Anterior cingulate cortex (tissue), 58 donors: ENCODE measurements at regions not wholly inside any gene's neighbourhood (a gene's known extent, or its start where the extent isn't known, plus 50 kb on each side); places are given as distances from the start of the nearest gene placed in this dataset.

Source experiments
- DNase-seq, 58 donors: peaks; one replicate each; lab custom pipeline; 2025; lab: John Stamatoyannopoulos, UW

- no peak for DNase-seq
Observed at GRCh38 chr1:81238129-81238528, 562.6 kb upstream of the ADGRL2 start.

DNA sequence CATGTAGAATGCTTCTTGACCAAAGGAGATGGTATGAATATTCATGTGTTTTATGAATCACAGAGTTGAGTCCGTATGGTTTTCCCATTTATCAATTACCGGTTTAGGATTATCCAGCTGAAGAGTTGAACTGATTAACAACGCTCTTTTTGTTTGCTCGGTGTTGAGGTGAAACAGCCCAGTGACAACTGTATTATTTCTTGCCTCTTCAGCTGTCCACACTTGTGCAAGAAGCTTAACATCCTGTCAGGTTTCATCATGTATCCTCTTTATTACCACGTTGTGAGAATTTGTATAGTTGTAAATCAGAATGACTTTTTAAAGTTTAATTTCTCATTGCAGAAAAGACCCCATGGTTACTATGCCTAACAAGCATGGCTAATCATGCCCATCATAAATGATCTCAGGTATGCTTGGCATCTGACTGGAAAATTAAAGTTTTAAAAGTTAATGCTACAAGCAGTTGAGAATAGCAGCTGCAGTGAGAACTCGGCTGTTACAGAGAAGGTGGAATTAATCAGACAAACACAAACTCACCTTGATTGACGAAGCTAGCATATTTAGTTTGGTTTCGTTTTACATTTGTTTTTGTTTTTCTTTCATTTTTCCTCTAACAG lies 563.2 kb upstream of the ADGRL2 start:
- DNase-seq: no peak

- no peak for DNase-seq
Observed at GRCh38 chr1:81234237-81234636, 566.5 kb upstream of the ADGRL2 start.

DNA sequence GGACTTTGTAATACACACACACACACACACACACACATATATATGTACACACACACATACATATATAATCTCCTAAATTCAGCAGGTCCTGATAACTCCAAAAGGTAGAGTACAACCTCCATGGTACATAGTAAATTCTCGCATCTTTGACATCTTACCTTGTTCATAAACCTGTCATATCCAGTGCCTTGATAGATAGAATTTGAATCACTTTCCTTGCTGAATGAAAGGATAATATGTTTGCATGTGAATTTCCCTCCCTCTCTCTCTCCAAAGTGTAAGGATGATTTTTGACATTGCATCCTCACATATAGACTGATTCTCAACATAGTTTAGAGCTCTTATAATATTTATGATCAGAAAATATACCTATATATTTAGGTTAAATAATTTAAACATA lies 567.1 kb upstream of the ADGRL2 start:
- no peak for DNase-seq

GRCh38 chr1:81232420-81232819 lies 568.3 kb upstream of the ADGRL2 start:
- DNase-seq: no peak

DNA sequence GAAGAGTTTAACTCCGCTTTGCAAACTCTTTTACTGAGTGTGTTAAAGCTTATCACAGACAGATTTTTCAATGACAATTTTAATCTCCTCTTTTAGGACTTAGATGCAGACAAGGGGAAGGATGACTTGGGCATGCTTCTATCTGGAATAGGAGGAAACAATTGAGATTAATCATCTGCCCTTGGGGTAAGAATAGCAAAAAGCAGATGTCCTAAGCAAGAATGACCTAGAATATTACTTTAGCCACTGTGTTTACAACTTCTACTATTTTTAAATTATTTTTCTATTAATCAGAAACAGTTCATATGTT lies 569.0 kb upstream of the ADGRL2 start:
- no peak for DNase-seq

DNA sequence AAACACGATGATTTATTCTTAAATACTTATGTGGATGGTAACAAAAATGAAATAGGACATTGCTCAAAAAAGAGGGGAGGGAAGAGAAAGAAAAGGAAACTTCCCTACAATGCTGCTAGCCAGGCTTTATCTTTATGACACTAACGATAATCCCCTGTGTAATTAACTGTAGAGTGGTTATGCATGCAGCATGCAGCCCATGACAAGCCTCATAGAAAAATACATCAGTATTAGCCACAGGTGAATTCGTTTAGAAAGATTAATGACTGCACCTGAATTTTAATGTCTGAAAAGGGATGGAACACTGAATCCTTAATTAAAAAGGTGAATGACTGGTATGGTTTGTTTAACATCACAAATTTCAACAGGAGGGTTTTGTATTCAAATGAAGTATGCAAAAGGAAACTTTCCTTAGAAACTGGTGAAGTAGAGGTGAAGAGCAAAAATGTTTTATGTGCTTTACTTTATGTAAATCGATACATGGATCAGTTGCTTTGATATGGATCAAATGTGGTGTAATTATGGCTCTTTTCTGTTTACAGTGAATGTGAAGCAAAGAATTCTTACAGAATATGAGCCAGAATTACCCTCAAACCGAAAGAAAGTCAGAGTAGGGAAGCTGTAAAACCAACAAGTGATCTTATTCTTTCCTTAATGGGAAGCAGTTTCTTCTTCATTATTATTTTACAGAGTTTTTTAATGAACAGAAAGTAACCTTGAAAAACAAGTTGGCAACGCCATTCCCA lies 569.6 kb upstream of the ADGRL2 start:
- DNase-seq: no peak

DNA sequence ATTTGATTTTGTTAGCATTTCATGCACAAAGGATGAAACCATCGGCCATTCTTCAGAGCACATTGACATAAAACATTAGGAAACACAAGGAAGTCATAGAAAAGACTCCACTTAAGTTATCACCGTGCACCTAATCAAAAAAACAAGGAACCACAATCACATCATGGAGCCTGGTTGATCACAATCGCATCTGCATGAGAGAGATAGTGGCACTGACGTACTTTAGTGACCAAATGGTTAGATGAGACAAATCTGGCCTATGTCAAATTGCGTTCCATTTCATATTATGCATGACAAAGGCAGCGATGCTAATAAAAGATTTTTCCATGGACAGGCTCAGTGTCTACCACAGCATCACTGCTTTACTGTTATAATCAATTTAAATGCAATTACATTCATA lies 571.8 kb upstream of the ADGRL2 start:
- DNase-seq: no peak

DNA sequence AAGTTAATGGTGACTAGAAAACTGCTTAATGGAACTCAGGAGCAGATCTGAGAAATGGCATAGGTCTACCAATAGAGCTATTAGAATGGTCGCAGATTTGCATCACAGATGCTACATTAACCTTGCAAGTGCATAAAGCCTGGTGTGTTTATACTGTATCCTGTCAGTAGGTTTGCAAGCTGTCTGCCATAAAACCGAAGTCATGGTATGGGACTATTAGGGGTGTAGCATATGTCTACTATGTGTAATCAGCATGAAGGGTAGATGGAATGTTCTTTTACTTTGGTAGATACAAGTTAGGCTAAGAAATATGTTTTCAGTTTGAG lies 574.2 kb upstream of the ADGRL2 start:
- no peak for DNase-seq

DNA sequence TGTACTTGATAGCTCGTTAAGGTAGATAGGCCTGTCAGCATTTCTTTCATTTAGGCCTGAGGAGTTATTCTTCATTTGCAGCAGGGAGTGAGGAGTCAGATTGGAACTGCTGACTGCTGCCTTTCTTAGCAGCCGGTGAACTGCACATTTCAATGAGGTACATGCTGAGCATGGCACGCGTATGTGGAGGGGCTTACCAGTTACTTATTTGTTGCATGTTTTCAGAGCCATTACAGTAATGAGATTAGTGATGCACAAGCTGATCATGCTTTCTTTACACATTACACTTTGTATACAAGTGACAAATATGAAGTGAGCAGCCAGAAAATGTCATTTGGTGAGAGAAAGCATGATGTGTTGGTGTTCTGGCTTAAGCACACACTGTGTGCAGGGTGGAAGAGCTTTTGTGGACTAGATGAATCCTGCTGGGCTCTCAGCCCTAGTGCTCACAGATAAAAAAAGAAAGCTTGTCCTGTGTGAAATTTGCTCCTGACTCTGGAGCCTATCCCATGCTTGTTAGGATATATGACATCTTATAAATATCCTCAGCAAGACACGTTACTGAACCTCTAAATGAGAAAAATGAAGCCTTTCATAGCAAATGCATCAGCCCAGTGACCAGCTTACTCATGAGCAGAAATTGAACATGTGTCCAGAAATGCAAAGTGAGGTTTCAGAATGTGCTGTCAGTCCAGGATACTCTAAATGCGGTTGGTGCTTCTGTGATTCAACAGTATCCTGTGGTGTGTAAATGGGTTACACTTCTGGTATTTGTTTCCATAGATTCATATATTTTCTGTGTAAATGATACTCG lies 574.7 kb upstream of the ADGRL2 start:
- DNase-seq: no peak

- DNase-seq: no peak
Observed at GRCh38 chr1:81224222-81224621, 576.5 kb upstream of the ADGRL2 start.

GRCh38 chr1:81221564-81221963 lies 579.2 kb upstream of the ADGRL2 start:
- no peak for DNase-seq

GRCh38 chr1:81220614-81221071 lies 580.1 kb upstream of the ADGRL2 start:
- no peak for DNase-seq

DNA sequence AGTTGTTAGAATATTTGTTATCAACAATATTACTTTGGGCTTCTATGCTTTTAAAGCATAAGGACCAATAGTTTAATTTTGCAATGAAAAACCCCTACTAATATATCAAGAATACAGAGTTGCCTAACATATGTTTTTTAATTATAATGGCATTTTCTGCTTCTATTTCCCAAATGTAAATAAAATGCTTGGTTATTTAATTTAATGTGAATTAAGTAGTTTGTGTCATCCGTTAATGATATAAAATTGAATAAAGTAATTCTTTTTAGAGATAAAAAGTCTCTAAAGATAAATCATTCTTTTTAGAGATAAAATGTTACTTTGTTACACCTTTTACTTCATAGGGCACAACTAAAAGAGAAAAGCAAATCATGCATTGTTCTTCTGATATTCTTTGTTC lies 583.7 kb upstream of the ADGRL2 start:
- no peak for DNase-seq

GRCh38 chr1:81213279-81213678 lies 587.5 kb upstream of the ADGRL2 start:
- DNase-seq: no peak

GRCh38 chr1:81209461-81209860 lies 591.3 kb upstream of the ADGRL2 start:
- DNase-seq: no peak

GRCh38 chr1:81208441-81208840 lies 592.3 kb upstream of the ADGRL2 start:
- no peak for DNase-seq

DNA sequence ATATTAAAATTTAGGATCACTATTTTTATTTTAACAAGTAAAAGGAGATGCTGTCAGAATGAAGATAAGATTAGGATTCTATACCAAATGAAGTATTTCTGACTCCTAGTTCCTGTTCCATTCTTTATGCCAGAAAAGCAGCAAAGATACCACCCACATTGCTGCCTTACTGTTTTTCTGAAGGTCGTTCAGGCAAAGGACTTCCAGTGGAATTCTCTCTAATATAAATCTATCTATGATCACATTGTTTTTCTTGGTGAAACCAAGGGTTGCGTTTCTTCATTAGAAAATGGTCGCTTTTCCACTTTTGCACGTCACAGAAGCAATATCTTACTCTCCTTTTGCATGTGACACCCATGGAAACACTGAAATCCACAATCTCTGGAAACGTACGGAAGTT lies 594.8 kb upstream of the ADGRL2 start:
- DNase-seq: no peak

GRCh38 chr1:81201779-81202178 lies 599.0 kb upstream of the ADGRL2 start:
- DNase-seq: no peak

GRCh38 chr1:81197591-81197990 lies 603.1 kb upstream of the ADGRL2 start:
- DNase-seq: no peak

GRCh38 chr1:81192647-81193642 lies 607.8 kb upstream of the ADGRL2 start:
- no peak for DNase-seq
